IPS DF 6.9 (cell line): ENCODE measurements at regions not wholly inside any gene's neighbourhood (a gene's known extent, or its start where the extent isn't known, plus 50 kb on each side); places are given as distances from the start of the nearest gene placed in this dataset.

Experiments
- DNase-seq: peaks from one replicate; pipeline ENCODE4 v3.0.0-alpha.2; 2013; ENCODE audit warnings: low read depth, low spot score
- H3K27ac ChIP-seq: one replicate; pipeline ENCODE4 v1.5.1; 2013; ENCODE audit warnings: low read length, control low read depth
- H3K27me3 ChIP-seq: 2 replicates; pipeline ENCODE4 v1.6.1; 2013; ENCODE audit warnings: mild to moderate bottlenecking, low read length; ENCODE audit not compliant: control insufficient read depth, insufficient read depth
- H3K36me3 ChIP-seq: 2 replicates; pipeline ENCODE4 v1.6.1; 2013; ENCODE audit warnings: low read length; ENCODE audit not compliant: control insufficient read depth, insufficient read depth
- H3K4me1 ChIP-seq: 2 replicates; pipeline ENCODE4 v1.6.1; 2013; ENCODE audit warnings: low read length; ENCODE audit not compliant: control insufficient read depth, insufficient read depth
- H3K4me3 ChIP-seq: 2 replicates; pipeline ENCODE4 v1.5.1; 2013; ENCODE audit warnings: mild to moderate bottlenecking, low read length
- H3K9me3 ChIP-seq: 2 replicates; pipeline ENCODE4 v1.6.1; 2013; ENCODE audit warnings: low read length, inconsistent platforms; ENCODE audit not compliant: control insufficient read depth, insufficient read depth
- WGBS: extraction: QIAGEN DNeasy Blood & Tissue Kit; methylation state at CpG from one replicate; pipeline ENCODE4 v1.1.7; 2013; ENCODE audit warnings: mixed read lengths, missing lambda C conversion rate; ENCODE audit not compliant: insufficient read length, insufficient coverage; 5-methylcytosine and 5-hydroxymethylcytosine counted together

DNA sequence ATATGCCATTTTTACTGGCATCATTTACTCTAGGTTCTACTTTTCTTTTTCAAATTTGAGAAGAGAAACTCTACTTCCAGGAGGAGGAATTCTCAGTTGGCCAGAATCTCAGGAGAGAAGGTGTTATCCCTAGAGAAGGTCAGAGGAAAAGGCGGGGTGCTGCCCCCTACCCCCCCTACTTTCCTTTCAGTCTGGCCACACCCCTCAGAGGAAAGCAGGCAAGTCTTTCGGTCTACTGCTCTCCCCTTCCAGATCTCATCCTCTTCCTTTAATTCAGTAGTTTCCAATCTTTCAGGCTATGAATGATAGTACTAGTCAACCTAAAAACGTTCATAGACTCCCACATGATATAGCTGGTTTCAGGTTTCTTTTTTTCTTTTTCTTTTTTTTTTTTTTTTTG is 366.5 kb upstream of the TBL1XR1 start:
- no peak overlapping the region for H3K27ac ChIP-seq
- H3K27me3 ChIP-seq, result no peaks in the 10 kb centered on the region
- H3K4me1 ChIP-seq, result no peaks in the 10 kb centered on the region
- WGBS, result no CpG with 5 or more reads among the region's 3 CpGs
- H3K4me3 ChIP-seq, result no peak overlapping the region
- no peaks in the 10 kb centered on the region for H3K9me3 ChIP-seq
- H3K36me3 ChIP-seq, result no peaks in the 10 kb centered on the region
- DNase-seq, result no peak

DNA sequence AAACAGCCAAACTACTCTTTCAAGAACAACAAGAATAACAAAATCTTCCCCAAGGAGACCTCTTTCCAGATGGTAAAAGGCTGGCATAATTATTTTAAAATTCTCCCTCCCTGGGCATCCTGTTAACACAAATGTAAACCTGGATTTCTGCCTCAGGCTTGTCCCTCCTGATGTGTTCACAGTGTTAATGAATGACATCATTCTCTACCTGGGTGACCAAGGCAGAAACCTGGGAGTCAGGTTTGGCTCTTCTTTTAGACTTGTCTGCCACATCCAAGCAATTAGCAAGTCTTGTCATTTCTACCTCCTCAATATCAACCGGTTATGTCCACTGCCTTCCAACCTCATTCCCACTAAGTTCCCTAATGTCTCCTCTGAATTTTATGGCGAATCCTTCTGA is 368.7 kb upstream of the TBL1XR1 start:
- Histone ChIP-seq H3K4me1 (no peaks in the 10 kb centered on the region), H3K9me3 (no peaks in the 10 kb centered on the region), H3K27ac (no peak overlapping the region), H3K27me3 (no peaks in the 10 kb centered on the region), H3K36me3 (no peaks in the 10 kb centered on the region), H3K4me3 (no peak overlapping the region)
- no CpG with 5 or more reads among the region's 2 CpGs for WGBS
- DNase-seq, result no peak

DNA sequence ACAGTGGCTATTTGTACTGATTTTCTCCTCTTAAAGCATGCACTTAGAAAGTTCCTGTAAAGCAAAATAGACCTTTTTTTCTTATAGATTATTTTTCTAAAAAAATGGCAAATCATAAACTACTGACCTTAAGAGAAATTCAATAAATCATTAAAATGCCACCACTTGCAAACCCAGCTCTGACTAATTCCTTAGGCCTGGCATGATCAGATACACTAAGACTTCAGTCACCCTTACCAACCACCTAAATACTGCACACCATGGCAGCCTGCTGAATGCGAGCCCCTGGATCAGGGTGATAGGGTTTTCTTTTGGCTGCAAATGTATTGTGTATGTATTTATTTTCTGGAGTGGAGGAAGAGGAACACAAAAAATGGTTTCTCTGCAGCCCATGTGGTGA is 370.6 kb upstream of the TBL1XR1 start:
- H3K9me3 ChIP-seq, result no peaks in the 10 kb centered on the region
- no CpG with 5 or more reads among the region's 1 CpG for WGBS

DNA sequence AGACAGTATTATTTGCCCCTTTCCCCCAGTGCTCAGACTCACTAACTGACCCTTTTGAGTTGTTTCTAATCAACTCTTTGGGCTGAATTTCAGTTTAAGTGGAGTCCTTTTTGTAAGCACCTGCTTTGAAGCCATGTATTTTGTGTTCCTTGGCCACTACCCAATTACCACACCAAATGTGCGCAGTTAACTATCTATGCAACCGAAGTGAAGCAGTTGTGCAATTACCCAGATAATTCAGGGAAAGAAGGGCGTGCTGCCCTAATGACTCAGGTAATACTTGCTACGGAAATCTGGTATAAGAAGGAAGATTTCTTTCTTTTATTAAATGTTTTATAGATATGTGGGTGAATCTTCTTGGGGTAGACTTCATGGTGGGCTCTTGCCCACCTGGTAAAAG is 371.9 kb upstream of the TBL1XR1 start:
- no peak for DNase-seq
- no peaks in the 10 kb centered on the region for H3K4me1 ChIP-seq
- no peak overlapping the region for H3K27ac ChIP-seq
- WGBS, result no CpG with 5 or more reads among the region's 4 CpGs
- no peaks in the 10 kb centered on the region for H3K36me3 ChIP-seq
- H3K4me3 ChIP-seq, result no peak overlapping the region
- H3K9me3 ChIP-seq, result no peaks in the 10 kb centered on the region
- H3K27me3 ChIP-seq, result no peaks in the 10 kb centered on the region

More for the DNA sequence above, 370.6 kb upstream of the TBL1XR1 start:
- no peak overlapping the region for H3K27ac ChIP-seq
- no peaks in the 10 kb centered on the region for H3K27me3 ChIP-seq
- H3K36me3 ChIP-seq, result no peaks in the 10 kb centered on the region
- H3K4me1 ChIP-seq, result no peaks in the 10 kb centered on the region
- DNase-seq, result no peak
- H3K4me3 ChIP-seq, result no peak overlapping the region

DNA sequence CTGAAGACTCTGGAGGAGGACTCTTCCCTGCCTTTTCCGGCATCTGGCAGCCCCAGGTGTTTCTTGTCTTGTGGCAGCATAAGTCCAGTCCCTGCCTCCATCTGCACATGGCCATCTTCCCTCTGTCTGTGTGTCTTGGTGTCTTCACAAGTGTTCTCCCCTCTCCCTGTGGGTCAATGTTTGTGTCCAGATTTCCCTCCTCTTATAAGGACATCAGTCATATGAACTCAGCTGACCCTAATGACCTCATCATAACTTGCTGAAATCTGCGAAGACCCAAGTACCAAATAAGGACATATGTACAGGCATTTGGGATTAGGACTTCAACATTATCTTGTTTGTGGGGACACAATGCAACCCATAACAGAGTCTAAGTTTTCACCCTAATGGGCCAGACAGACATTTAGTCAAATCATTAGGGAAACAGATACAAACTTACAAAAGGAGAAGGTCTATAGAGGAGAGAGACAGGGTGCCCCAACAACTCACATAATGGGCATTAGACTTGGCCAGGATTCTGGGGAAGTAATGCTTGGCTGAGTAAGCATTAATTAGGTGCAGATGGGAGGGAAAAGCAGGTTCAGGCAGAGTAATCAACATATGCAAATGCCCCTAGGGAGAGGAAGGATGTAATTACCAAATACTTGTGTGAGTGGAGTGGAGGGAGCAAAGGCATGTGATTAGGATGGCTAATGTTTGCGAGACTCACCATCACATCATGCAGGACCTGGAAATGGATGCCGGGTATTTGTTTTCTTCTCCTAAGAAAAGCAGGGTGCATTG is 372.8 kb upstream of the TBL1XR1 start:
- no peak for DNase-seq
- WGBS, result no CpG with 5 or more reads among the region's 4 CpGs
- no peak overlapping the region for H3K27ac ChIP-seq

DNA sequence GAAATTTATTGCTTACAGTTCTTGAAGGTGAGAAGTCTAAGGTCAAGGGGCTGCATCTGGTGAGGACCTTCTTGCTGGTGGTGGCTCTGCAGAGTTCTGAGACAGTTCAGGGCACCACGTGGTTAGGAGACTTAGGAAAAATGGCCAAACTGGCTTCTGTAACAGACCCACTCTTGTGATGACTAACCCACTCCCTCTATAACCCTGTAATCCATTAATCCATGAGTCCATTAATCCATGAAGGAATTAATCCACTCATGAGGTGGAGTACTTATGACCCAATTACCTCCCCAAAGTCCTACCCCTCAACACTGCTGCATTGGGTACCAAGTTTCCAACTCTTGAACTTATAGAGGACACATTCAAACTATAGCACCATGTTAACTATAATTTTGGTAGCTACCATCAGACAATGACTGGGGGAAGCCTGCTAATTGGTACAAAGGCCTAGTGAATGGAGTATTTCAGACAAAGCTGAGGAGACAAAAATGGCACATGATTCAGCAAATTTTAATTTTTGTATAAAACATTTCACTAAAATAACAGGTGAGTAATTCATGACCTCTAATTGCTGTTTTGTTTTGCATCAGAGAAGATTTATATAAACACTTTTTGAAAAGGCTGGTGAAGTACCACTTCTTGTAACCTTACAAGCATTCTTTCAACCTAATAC is 374.1 kb upstream of the TBL1XR1 start:
- Histone ChIP-seq H3K9me3 (no peaks in the 10 kb centered on the region), H3K27ac (no peak overlapping the region), H3K36me3 (no peaks in the 10 kb centered on the region), H3K4me3 (no peak overlapping the region), H3K27me3 (no peaks in the 10 kb centered on the region), H3K4me1 (no peaks in the 10 kb centered on the region)
- no peak for DNase-seq
- no CpG with 5 or more reads among the region's 1 CpG for WGBS

More for the DNA sequence above, 372.8 kb upstream of the TBL1XR1 start:
- Histone ChIP-seq H3K4me1 (no peaks in the 10 kb centered on the region), H3K27me3 (no peaks in the 10 kb centered on the region), H3K36me3 (no peaks in the 10 kb centered on the region), H3K9me3 (no peaks in the 10 kb centered on the region), H3K4me3 (no peak overlapping the region)

DNA sequence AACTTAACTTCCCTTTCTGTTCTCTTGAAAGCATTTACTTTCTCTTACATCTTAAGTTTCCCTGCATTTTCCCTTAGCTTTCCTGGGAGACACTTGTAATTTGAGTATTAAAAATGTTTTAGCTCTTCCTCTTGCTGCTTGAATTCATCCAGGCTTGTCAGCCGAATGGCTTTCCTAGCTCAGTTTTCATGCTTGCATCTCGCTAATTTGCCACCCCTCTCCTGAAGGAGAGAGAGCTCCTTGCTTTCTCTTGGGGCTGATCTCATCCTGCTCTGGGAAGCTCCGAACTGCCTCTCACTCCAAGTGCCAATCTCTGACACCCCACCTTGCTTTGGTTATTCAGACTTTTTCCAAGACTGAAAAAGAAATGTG is 374.6 kb upstream of the TBL1XR1 start:
- Histone ChIP-seq H3K27me3 (no peaks in the 10 kb centered on the region), H3K27ac (no peak overlapping the region), H3K36me3 (no peaks in the 10 kb centered on the region), H3K4me1 (no peaks in the 10 kb centered on the region), H3K9me3 (no peaks in the 10 kb centered on the region), H3K4me3 (no peak overlapping the region)
- no peak for DNase-seq
- WGBS, result no CpG with 5 or more reads among the region's 3 CpGs

DNA sequence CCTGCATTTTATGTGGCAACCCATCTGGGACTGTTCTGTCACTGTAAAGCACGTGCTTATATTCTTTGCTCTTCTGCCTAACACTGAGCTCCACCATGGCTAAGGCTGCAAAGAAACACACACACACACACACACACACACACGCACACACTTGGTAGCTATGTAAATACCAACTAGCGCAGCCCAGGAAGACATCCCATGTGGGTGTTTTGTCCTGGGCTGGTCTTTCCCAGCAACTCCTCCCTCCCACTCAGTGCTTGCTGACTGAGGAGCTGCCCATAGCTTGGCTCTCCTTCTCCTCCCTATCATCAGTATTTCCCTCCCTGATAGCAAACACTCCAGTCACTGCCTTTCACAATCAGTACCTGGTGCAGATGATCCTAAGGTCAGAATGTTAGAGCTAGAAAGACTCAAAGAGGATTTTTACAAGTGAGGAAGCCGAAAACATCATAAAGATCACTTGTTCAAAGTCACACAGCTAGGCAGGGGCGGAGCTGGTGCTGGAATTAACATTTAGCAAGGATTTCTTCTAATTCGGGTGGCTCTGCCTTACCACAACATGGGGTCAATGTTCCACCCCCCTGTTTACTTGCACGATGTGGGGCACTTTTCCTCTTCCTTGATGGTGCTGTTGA is 377.1 kb upstream of the TBL1XR1 start:
- Histone ChIP-seq H3K4me1 (no peaks in the 10 kb centered on the region), H3K4me3 (no peak overlapping the region), H3K9me3 (no peaks in the 10 kb centered on the region), H3K36me3 (no peaks in the 10 kb centered on the region), H3K27me3 (no peaks in the 10 kb centered on the region), H3K27ac (no peak overlapping the region)
- no CpG with 5 or more reads among the region's 7 CpGs for WGBS
- no peak for DNase-seq

DNA sequence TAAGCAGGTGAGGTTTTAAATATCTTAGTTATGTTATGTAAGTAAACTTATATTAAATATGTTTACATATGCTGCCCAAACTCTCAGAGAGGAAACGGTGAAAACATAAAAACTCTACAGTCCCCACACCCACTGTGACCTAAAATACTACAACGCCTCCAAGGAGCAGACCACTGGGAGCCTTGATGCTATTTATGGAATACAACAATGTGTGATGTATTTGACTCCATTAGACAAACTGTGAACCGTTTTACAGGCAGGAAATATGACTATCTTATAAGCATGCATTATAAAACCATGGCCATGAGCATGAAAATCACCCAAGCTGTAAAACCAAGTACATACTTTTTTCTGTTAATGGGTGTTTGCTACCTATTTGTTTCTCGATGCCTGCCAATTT is 379.5 kb upstream of the TBL1XR1 start:
- no CpG with 5 or more reads among the region's 4 CpGs for WGBS
- no peak overlapping the region for H3K4me3 ChIP-seq
- H3K27ac ChIP-seq, result no peak overlapping the region
- H3K36me3 ChIP-seq, result no peaks in the 10 kb centered on the region
- H3K9me3 ChIP-seq, result no peaks in the 10 kb centered on the region; the same call in 1 of the 2 replicates
- no peak for DNase-seq
- no peaks in the 10 kb centered on the region for H3K27me3 ChIP-seq
- H3K4me1 ChIP-seq, result no peaks in the 10 kb centered on the region

DNA sequence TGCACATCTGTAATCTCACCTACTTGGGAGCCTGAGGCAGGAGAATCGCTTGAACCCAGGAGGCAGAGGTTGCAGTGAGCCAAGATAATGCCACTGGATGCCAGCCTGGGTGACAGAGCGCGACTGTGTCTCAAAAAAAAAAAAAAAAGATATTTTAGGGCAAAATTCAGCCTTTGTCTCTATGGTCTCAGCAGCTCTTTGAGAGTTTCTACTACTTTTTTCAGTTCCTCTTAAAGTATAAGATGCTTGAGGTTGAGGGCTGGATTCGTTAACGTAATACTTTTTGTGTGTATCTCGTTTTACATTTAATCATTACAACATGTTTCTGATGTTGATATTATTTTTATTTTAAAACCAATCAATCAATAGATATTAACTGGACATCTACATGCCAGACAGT is 381.2 kb upstream of the TBL1XR1 start:
- Histone ChIP-seq H3K9me3 (no peaks in the 10 kb centered on the region; the same call in 1 of the 2 replicates), H3K27me3 (no peaks in the 10 kb centered on the region), H3K36me3 (no peaks in the 10 kb centered on the region), H3K4me3 (no peak overlapping the region), H3K27ac (no peak overlapping the region), H3K4me1 (no peaks in the 10 kb centered on the region; the same call in 1 of the 2 replicates)
- no peak for DNase-seq
- WGBS, result no CpG with 5 or more reads among the region's 6 CpGs
